Heart left ventricle (tissue), 16 donors: ENCODE measurements at regions not wholly inside any gene's neighbourhood (a gene's known extent, or its start where the extent isn't known, plus 50 kb on each side); places are given as distances from the start of the nearest gene placed in this dataset.

Source experiments
- ATAC-seq, 4 donors: fragments of 200-7000 bp; cut with Tn5 transposase; one replicate each; pipeline ENCODE4 v1.9.1; 2020 to 2022; ENCODE audit warnings: moderate library complexity in 4 of 4, mild to moderate bottlenecking in 3 of 4, moderate number of reproducible peaks in 1 of 4
- DNase-seq, 5 donors: peaks; one replicate each; pipeline ENCODE4 v3.0.0-alpha.2; 2020
- H3K27ac ChIP-seq, 12 donors: fragments of 200-600 bp; sonication (generic) in 4 of 12; one replicate each; pipeline versions ENCODE4 v1.5.0 to v1.8.0; 2016 to 2022; ENCODE audit warnings: mild to moderate bottlenecking in 2 of 12
- H3K27me3 ChIP-seq, 9 donors: fragments of 200-600 bp; sonication (generic) in 2 of 9; one replicate each; pipeline versions ENCODE4 v1.5.1 to v1.8.0; 2016 to 2022; ENCODE audit warnings: mild to moderate bottlenecking in 3 of 9
- H3K36me3 ChIP-seq, 9 donors: fragments of 200-600 bp; sonication (generic) in 2 of 9; one replicate each; pipeline versions ENCODE4 v1.5.0 to v1.8.0; 2018 to 2022; ENCODE audit warnings: mild to moderate bottlenecking in 2 of 9
- H3K4me1 ChIP-seq, 12 donors: fragments of 200-600 bp; sonication (generic) in 4 of 12; one replicate each; pipeline versions ENCODE4 v1.5.0 to v1.8.0; 2016 to 2022; ENCODE audit warnings: mild to moderate bottlenecking in 3 of 12
- H3K4me3 ChIP-seq, 12 donors: fragments of 200-600 bp; sonication (generic) in 4 of 12; one replicate each; pipeline versions ENCODE4 v1.5.0 to v1.8.0; 2017 to 2022; ENCODE audit warnings: mild to moderate bottlenecking in 9 of 12, moderate library complexity in 4 of 12
- H3K9me3 ChIP-seq, 12 donors: fragments of 200-600 bp; sonication (generic) in 4 of 12; one replicate each; pipeline versions ENCODE4 v1.5.0 to v1.8.0; 2016 to 2022; ENCODE audit warnings: mild to moderate bottlenecking in 1 of 12
- CTCF ChIP-seq, 12 donors: fragments of 200-600 bp; sonication (generic) in 4 of 12; IDR thresholded peaks; one replicate each; pipeline versions ENCODE4 v1.5.0 to v1.8.0; 2018 to 2022; ENCODE audit warnings: antibody characterized with exemption in 12 of 12, mild to moderate bottlenecking in 5 of 12
- POLR2A ChIP-seq, 2 donors: fragments of 450-650 bp; IDR thresholded peaks; one replicate each; pipeline ENCODE4 v1.6.1; 2017; ENCODE audit warnings: antibody characterized with exemption in 2 of 2, mild to moderate bottlenecking in 2 of 2, moderate library complexity in 2 of 2
- WGBS, 4 donors: extraction: QIAGEN DNeasy Blood & Tissue Kit in 2 of 4; methylation state at CpG; one replicate each; pipeline versions ENCODE4 v1.1.5 to v1.1.7; 2013 to 2018; 5-methylcytosine and 5-hydroxymethylcytosine counted together
- intact Hi-C, 10 donors: fragments of 100-400 bp; cut with DNase I; formaldehyde crosslinking; loops; one replicate each; pipeline versions ENCODE4 v1.11.1 to v1.14.2; 2022
- donor health status: ischemic (EF 13 %, LVEDD 7.1; RV severe dilation, severe dysfunction).
- donor health status: healthy with polysubstance abuse.
- donor health status: DM: no; HTN: yes; CAD: no.
- donor health status: DM: no; HTN: no; CAD: no.
- donor health status: ischemic (EF 25% LVEDD 6.9; RV normal size, moderate dysfunction).
- donor health status: ischemic (EF 25% LVEDD 5.7; RV mildly dilated, moderate dysfunction).
- donor health status: healthy.
- donor health status: DM: yes; HTN: yes; CAD: no.
- donor health status: ischemic (EF 35%, LVEDD 5.7; RV mildly dilated, moderate dysfunction).
- donor health status: nonischemic (EF 11% LVEDD 7.7; RV severe dilation, severe dysfunction).
- donor health status: DM: yes; HTN: yes; CAD: no.
- donor health status: PGD.
- donor health status: ischemic (EF 29% LVEDD 5.4; RV normal size, mild dysfunction).
- donor health status: nonischemic (EF 23%, LVEDD 6.1; RV moderate dilation, normal function).

- no peak for DNase-seq
- Histone ChIP-seq H3K27ac (no peak overlapping the region), H3K27me3 (no peaks in the 10 kb centered on the region), H3K4me1 (no peaks in the 10 kb centered on the region), H3K36me3 (no peaks in the 10 kb centered on the region), H3K9me3 (no peaks in the 10 kb centered on the region), H3K4me3 (no peak overlapping the region)
- TF ChIP-seq POLR2A (IDR thresholded peaks at IDR 0.05): no peak
- TF ChIP-seq CTCF (IDR thresholded peaks at IDR 0.05): no peak
- intact Hi-C loops: no loop called here
- ATAC-seq: no peak
Measured at GRCh38 chr1:199297174-199297573, 658.3 kb downstream of the PTPRC start.

GRCh38 chr1:199297887-199298286 is 659.0 kb downstream of the PTPRC start:
- Histone ChIP-seq H3K4me1 (no peaks in the 10 kb centered on the region), H3K27me3 (no peaks in the 10 kb centered on the region), H3K36me3 (no peaks in the 10 kb centered on the region), H3K4me3 (no peak overlapping the region), H3K9me3 (no peaks in the 10 kb centered on the region), H3K27ac (no peak overlapping the region)
- TF ChIP-seq POLR2A (IDR thresholded peaks at IDR 0.05) (no peak), CTCF (IDR thresholded peaks at IDR 0.05) (no peak)
- DNase-seq (no peak), ATAC-seq (no peak)
- intact Hi-C loops: no loop called here
- 58 to 72% (median 64%) methylated on average over 3 of the region's 3 CpGs for WGBS, 4 donors

DNA sequence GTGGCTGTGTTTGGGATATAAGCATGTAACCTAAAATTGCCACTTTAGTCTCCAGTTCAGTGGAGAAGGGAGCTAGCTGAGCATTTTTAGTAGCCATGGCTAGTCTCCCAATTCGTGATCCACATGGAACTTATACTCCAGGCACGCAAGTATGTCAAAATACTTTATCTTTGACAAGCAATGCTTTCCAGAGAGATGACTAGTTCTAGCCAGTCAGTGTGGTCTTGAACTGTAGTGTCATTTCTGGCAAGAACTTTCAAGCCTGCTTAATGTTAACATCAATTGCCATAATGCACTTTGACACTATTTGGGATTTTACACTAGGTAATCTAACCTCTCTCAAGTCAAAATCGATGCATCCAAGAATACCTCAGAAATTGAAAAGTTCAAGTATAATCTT is 660.0 kb downstream of the PTPRC start:
- WGBS, 4 donors: 40 to 69% (median 67%) methylated on average over 3 of the region's 3 CpGs
- Histone ChIP-seq H3K27ac (no peak overlapping the region), H3K4me1 (no peaks in the 10 kb centered on the region), H3K9me3 (no peaks in the 10 kb centered on the region), H3K4me3 (no peak overlapping the region), H3K36me3 (no peaks in the 10 kb centered on the region), H3K27me3 (no peaks in the 10 kb centered on the region)
- DNase-seq: no peak
- TF ChIP-seq POLR2A (IDR thresholded peaks at IDR 0.05): no peak
- no peak for TF ChIP-seq CTCF (IDR thresholded peaks at IDR 0.05)
- ATAC-seq: no peak
- intact Hi-C loops: no loop called here

DNA sequence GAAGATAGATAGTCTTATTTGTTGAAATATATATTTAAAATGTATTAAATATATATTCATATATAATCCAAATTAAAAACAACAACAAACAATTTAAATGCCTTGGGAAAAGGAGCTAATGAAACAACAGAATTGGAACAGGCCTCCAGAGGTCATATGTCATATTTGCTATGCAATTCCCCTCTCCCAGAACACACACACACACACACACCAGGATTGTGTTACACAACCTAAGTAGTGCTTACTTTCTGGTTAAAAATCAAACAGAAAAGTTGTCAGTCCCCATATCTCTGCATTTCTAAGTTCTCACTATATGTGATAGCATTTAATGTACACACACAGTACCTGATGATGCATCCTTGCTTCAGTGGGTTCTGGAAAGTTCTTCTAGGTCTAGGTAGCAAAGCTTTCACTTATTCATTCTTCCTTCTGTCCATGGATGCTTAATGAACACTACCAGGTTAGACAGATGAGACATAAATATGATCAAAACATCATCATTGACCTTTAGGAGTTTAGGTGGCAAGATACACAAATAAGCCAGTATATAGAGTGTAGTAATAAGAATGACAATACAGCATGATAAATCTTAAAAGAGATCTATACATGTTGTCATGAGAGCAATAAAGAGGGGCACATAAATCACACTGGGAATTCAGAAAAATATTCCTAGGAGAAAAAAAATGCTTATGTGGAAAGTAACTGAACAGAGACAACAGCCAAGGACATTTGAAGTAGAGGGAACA is 662.8 kb downstream of the PTPRC start:
- H3K9me3 ChIP-seq: no peaks in the 10 kb centered on the region
- H3K4me1 ChIP-seq: no peaks in the 10 kb centered on the region
- no peak overlapping the region for H3K27ac ChIP-seq
- H3K36me3 ChIP-seq: no peaks in the 10 kb centered on the region
- no peak overlapping the region for H3K4me3 ChIP-seq
- DNase-seq (no peak), ATAC-seq (no peak)
- H3K27me3 ChIP-seq: no peaks in the 10 kb centered on the region
- no peak for TF ChIP-seq CTCF (IDR thresholded peaks at IDR 0.05)
- TF ChIP-seq POLR2A (IDR thresholded peaks at IDR 0.05): no peak
- intact Hi-C loops: no loop called here
